Hematopoietic multipotent progenitor cell (in vitro differentiated cells): ENCODE measurements at regions not wholly inside any gene's neighbourhood (a gene's known extent, or its start where the extent isn't known, plus 50 kb on each side); places are given as distances from the start of the nearest gene placed in this dataset.

Experiments
- DNase-seq, 3 donors: peaks; one replicate each; pipeline ENCODE4 v3.0.0-alpha.2; 2011 to 2015; ENCODE audit warnings: low read depth in 2 of 3, low spot score in 2 of 3

- no peak for DNase-seq
Measured at GRCh38 chr16:49216593-49216992, 65.0 kb downstream of the CBLN1 start.

GRCh38 chr16:49213594-49213993 is 68.0 kb downstream of the CBLN1 start:
- no peak for DNase-seq

GRCh38 chr16:49204191-49204590 is 77.4 kb downstream of the CBLN1 start:
- DNase-seq: no peak

GRCh38 chr16:49203361-49203760 is 78.3 kb downstream of the CBLN1 start:
- DNase-seq: no peak

GRCh38 chr16:49201118-49201517 is 80.5 kb downstream of the CBLN1 start:
- DNase-seq: no peak

- DNase-seq: no peak
Measured at GRCh38 chr16:49200223-49200820, 81.3 kb downstream of the CBLN1 start.

- DNase-seq: no peak
Measured at GRCh38 chr16:49195237-49195548, 86.4 kb downstream of the CBLN1 start.

- DNase-seq: no peak
Measured at GRCh38 chr16:49194537-49195236, 87.0 kb downstream of the CBLN1 start.

GRCh38 chr16:49193596-49193995 is 88.0 kb downstream of the CBLN1 start:
- no peak for DNase-seq

- DNase-seq: no peak
Measured at GRCh38 chr16:49189286-49189685, 92.4 kb downstream of the CBLN1 start.

GRCh38 chr16:49183911-49184310 is 97.7 kb downstream of the CBLN1 start:
- no peak for DNase-seq

GRCh38 chr16:49181791-49182518 is 99.7 kb downstream of the CBLN1 start:
- DNase-seq: no peak

GRCh38 chr16:49179714-49180330 is 101.8 kb downstream of the CBLN1 start:
- DNase-seq: no peak

GRCh38 chr16:49168126-49168525 is 113.5 kb downstream of the CBLN1 start:
- no peak for DNase-seq

- no peak for DNase-seq
Measured at GRCh38 chr16:49165025-49165424, 116.6 kb downstream of the CBLN1 start.

- DNase-seq: no peak
Measured at GRCh38 chr16:49161191-49161590, 120.4 kb downstream of the CBLN1 start.

- peak in 2 of 3 donors; percentile 22 to 49 for DNase-seq
Measured at GRCh38 chr16:49158029-49158642, 123.5 kb downstream of the CBLN1 start.

GRCh38 chr16:49150341-49150740 is 131.3 kb downstream of the CBLN1 start:
- DNase-seq: no peak

GRCh38 chr16:49148410-49148809 is 133.2 kb downstream of the CBLN1 start:
- DNase-seq: no peak

- no peak for DNase-seq
Measured at GRCh38 chr16:49140618-49141017, 141.0 kb downstream of the CBLN1 start.

- no peak for DNase-seq
Measured at GRCh38 chr16:49130397-49130796, 151.2 kb downstream of the CBLN1 start.
